A673 (cell line): ENCODE measurements at regions not wholly inside any gene's neighbourhood (a gene's known extent, or its start where the extent isn't known, plus 50 kb on each side); places are given as distances from the start of the nearest gene placed in this dataset.

Experiments used
- CTCF ChIP-seq: fragments of 300-800, 200-600 bp; sonication (generic); conservative IDR thresholded peaks from 2 replicates; pipeline ENCODE4 v1.5.1; 2017; ENCODE audit warnings: low read depth, mild to moderate bottlenecking, antibody characterized with exemption, low read length, moderate library complexity, mixed read lengths
- EZH2 ChIP-seq: fragments of 200-600 bp; sonication (generic); IDR thresholded peaks from 2 replicates; pipeline ENCODE4 v1.6.1; 2017; ENCODE audit warnings: borderline replicate concordance, low read depth, mild to moderate bottlenecking, mixed read lengths, antibody characterized with exemption, low read length; ENCODE audit not compliant: poor library complexity, severe bottlenecking

DNA sequence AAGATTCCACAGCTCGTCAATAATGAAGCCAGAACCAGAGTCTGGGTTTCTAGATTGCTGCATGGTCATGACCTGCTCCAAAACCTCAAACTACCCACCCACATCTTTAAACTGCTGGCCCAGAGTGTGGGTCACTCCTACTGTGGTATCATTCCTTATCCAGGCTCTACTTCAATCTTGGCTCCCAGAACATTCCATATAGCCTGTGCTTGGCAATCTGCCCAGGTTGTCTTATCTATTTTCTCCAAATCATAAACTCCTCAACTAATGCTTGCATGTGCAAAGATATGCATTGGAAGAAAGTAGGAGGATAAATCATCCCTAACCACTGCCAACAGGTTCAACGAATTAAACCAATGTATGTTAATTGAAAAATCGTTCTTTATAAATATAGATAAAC lies 169.7 kb downstream of the ANXA2 start:
- TF ChIP-seq CTCF (no peak), EZH2 (no peak)
